Neural crest cell (in vitro differentiated cells): ENCODE measurements at regions not wholly inside any gene's neighbourhood (a gene's known extent, or its start where the extent isn't known, plus 50 kb on each side); places are given as distances from the start of the nearest gene placed in this dataset.

Experiments used
- DNase-seq: peaks from one replicate; pipeline ENCODE4 v3.0.0; 2021; ENCODE audit warnings: low read depth, mixed read lengths, low spot score
- H3K27ac Mint-ChIP-seq: one replicate; pipeline ENCODE4 v1.8.0; 2021; ENCODE audit warnings: mild to moderate bottlenecking, mixed read lengths; ENCODE audit not compliant: unreplicated experiment
- H3K27me3 Mint-ChIP-seq: 2 replicates; pipeline ENCODE4 v1.8.0; 2021; ENCODE audit warnings: low read depth, mild to moderate bottlenecking, mixed read lengths
- H3K36me3 Mint-ChIP-seq: 2 replicates; pipeline ENCODE4 v1.8.0; 2021; ENCODE audit warnings: low read depth, mild to moderate bottlenecking, mixed read lengths
- H3K4me1 Mint-ChIP-seq: 2 replicates; pipeline ENCODE4 v1.8.0; 2021; ENCODE audit warnings: mixed read lengths
- H3K4me3 Mint-ChIP-seq: one replicate; pipeline ENCODE4 v1.8.0; 2021; ENCODE audit warnings: mild to moderate bottlenecking, mixed read lengths
- H3K9me3 Mint-ChIP-seq: 2 replicates; pipeline ENCODE4 v1.8.0; 2021; ENCODE audit warnings: mixed read lengths
- CTCF ChIP-seq: fragments of 200-600 bp; sonication (generic); conservative IDR thresholded peaks from 2 replicates; pipeline ENCODE4 v1.5.0; 2021; ENCODE audit warnings: antibody characterized with exemption, mild to moderate bottlenecking

- H3K4me3 Mint-ChIP-seq = no peak overlapping the region
- no peak for DNase-seq
- no peak overlapping the region for H3K27ac Mint-ChIP-seq
- H3K27me3 Mint-ChIP-seq = no peaks in the 10 kb centered on the region
- H3K4me1 Mint-ChIP-seq = no peaks in the 10 kb centered on the region
- no peaks in the 10 kb centered on the region for H3K36me3 Mint-ChIP-seq
- no peaks in the 10 kb centered on the region for H3K9me3 Mint-ChIP-seq
- no peak for TF ChIP-seq CTCF
Measured at GRCh38 chr2:14552818-14553217, 79.7 kb upstream of the LRATD1 start.

- H3K9me3 Mint-ChIP-seq = no peaks in the 10 kb centered on the region
Measured at GRCh38 chr2:14554849-14555545, 77.5 kb upstream of the LRATD1 start.

GRCh38 chr2:14557111-14557510, 75.4 kb upstream of the LRATD1 start:
- no peaks in the 10 kb centered on the region for H3K9me3 Mint-ChIP-seq
- H3K27ac Mint-ChIP-seq = no peak overlapping the region
- TF ChIP-seq CTCF = no peak
- no peaks in the 10 kb centered on the region for H3K4me1 Mint-ChIP-seq
- no peaks in the 10 kb centered on the region for H3K27me3 Mint-ChIP-seq
- no peaks in the 10 kb centered on the region for H3K36me3 Mint-ChIP-seq
- no peak for DNase-seq
- H3K4me3 Mint-ChIP-seq = no peak overlapping the region

More at GRCh38 chr2:14554849-14555545, 77.5 kb upstream of the LRATD1 start:
- Mint-ChIP-seq H3K36me3 (no peaks in the 10 kb centered on the region), H3K4me3 (no peak overlapping the region), H3K27me3 (no peaks in the 10 kb centered on the region), H3K4me1 (no peaks in the 10 kb centered on the region), H3K27ac (no peak overlapping the region)
- TF ChIP-seq CTCF = no peak
- no peak for DNase-seq

- Mint-ChIP-seq H3K27me3 (no peaks in the 10 kb centered on the region), H3K4me1 (no peaks in the 10 kb centered on the region), H3K36me3 (no peaks in the 10 kb centered on the region)
Measured at GRCh38 chr2:14557916-14558315, 74.6 kb upstream of the LRATD1 start.

GRCh38 chr2:14558335-14558919, 74.1 kb upstream of the LRATD1 start:
- no peak overlapping the region for H3K4me3 Mint-ChIP-seq
- no peak for DNase-seq
- no peaks in the 10 kb centered on the region for H3K4me1 Mint-ChIP-seq
- no peaks in the 10 kb centered on the region for H3K27me3 Mint-ChIP-seq
- no peaks in the 10 kb centered on the region for H3K9me3 Mint-ChIP-seq
- H3K36me3 Mint-ChIP-seq = no peaks in the 10 kb centered on the region
- no peak overlapping the region for H3K27ac Mint-ChIP-seq
- TF ChIP-seq CTCF = no peak

More at GRCh38 chr2:14557916-14558315, 74.6 kb upstream of the LRATD1 start:
- no peak for DNase-seq
- no peaks in the 10 kb centered on the region for H3K9me3 Mint-ChIP-seq
- TF ChIP-seq CTCF = no peak
- no peak overlapping the region for H3K4me3 Mint-ChIP-seq
- H3K27ac Mint-ChIP-seq = no peak overlapping the region
